ENCODE measurements at regions not wholly inside any gene's neighbourhood (a gene's known extent, or its start where the extent isn't known, plus 50 kb on each side); places are given as distances from the start of the nearest gene placed in this dataset.

GRCh38 chr1:59028048-59028447, 244.2 kb upstream of the JUN start:
- DNase-seq (ENCODE audit: low read depth) (no peak), FAIRE-seq (no peak)
- Histone ChIP-seq H3K36me3 (ENCODE audit: insufficient read depth, low read length) (no peaks in the 10 kb centered on the region), H3K4me3 (ENCODE audit: insufficient read depth, low read depth, low read length) (no peak overlapping the region), H2AFZ (ENCODE audit: low read depth, low read length) (no peak overlapping the region), H3K4me2 (ENCODE audit: low read length) (no peak overlapping the region), H3K27ac (ENCODE audit: low read depth, low read length) (no peak overlapping the region), H3K79me2 (ENCODE audit: insufficient read depth, low read length) (no peaks in the 10 kb centered on the region), H4K20me1 (ENCODE audit: insufficient read depth, low read length) (no peaks in the 10 kb centered on the region), H3K9me3 (ENCODE audit: insufficient read depth, low read depth, low read length) (no peaks in the 10 kb centered on the region), H3K9ac (ENCODE audit: low read length) (no peak overlapping the region), H3K27me3 (ENCODE audit: insufficient read depth, low read length) (no peaks in the 10 kb centered on the region), H3K4me1 (ENCODE audit: insufficient read depth, low read length) (peaks cover 32% of the 10 kb centered on the region)
- Mint-ChIP-seq H3K36me3 (ENCODE audit: low read depth, unreplicated experiment) (peaks cover 3% of the 10 kb centered on the region), H3K4me3 (ENCODE audit: unreplicated experiment) (no peak overlapping the region), H3K9me3 (ENCODE audit: unreplicated experiment) (no peaks in the 10 kb centered on the region), H3K4me1 (ENCODE audit: low read depth, unreplicated experiment) (peaks cover 21% of the 10 kb centered on the region), H3K27me3 (ENCODE audit: low read depth, unreplicated experiment) (no peaks in the 10 kb centered on the region), H3K27ac (ENCODE audit: unreplicated experiment) (no peak overlapping the region)
- TF ChIP-seq, protein P1, sequence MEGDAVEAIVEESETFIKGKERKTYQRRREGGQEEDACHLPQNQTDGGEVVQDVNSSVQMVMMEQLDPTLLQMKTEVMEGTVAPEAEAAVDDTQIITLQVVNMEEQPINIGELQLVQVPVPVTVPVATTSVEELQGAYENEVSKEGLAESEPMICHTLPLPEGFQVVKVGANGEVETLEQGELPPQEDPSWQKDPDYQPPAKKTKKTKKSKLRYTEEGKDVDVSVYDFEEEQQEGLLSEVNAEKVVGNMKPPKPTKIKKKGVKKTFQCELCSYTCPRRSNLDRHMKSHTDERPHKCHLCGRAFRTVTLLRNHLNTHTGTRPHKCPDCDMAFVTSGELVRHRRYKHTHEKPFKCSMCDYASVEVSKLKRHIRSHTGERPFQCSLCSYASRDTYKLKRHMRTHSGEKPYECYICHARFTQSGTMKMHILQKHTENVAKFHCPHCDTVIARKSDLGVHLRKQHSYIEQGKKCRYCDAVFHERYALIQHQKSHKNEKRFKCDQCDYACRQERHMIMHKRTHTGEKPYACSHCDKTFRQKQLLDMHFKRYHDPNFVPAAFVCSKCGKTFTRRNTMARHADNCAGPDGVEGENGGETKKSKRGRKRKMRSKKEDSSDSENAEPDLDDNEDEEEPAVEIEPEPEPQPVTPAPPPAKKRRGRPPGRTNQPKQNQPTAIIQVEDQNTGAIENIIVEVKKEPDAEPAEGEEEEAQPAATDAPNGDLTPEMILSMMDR (IDR thresholded peaks at IDR 0.05; ENCODE audit: insufficient read depth, low read depth, low read length), result no peak
- TF ChIP-seq EZH2 (IDR thresholded peaks at IDR 0.05; ENCODE audit: insufficient read depth, low read length), result no peak

DNA sequence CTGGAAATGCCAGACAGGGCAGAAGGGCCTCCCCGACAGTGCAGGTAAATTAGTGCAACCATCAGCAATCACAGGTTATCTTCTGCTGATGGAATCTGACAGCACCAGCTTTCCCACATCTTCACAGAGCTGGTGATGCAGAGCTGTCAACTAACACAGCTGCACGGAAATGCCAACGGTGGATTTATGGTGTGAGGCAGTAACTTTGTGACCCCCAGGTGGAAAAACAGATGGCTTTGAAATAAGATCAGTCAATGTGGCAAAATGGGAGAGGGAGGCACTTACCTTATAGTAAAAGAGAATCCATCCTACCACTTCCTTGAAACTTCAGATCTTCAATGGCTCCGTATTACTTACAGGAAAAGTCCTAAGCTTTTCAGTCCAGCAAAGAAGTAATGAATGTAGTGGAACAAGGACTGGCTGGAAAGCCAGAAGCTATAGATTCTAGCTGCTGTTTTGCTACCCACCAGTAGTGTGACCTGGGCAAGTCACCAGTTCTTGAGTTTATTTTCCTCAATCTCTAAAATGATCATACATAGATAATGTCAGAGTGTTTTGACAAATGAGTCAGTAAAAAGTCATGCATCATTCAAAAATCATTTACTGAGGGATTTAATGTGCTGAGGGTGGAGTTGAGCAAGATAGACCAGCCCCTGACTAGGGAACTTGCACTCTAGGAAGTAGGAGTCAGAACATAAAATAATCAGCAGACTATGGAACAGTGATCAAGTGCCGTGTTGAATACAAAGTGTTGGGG, 245.7 kb upstream of the JUN start:
- no peaks in the 10 kb centered on the region for H3K36me3 ChIP-seq (ENCODE audit: insufficient read depth, low read length)
- H3K27me3 Mint-ChIP-seq (ENCODE audit: low read depth, unreplicated experiment), result no peaks in the 10 kb centered on the region
- H2AFZ ChIP-seq (ENCODE audit: low read depth, low read length), result no peak overlapping the region
- DNase-seq (ENCODE audit: low read depth), result no peak
- H3K27ac ChIP-seq (ENCODE audit: low read depth, low read length), result no peak overlapping the region
- no peak overlapping the region for H3K4me2 ChIP-seq (ENCODE audit: low read length)
- TF ChIP-seq, protein P1 (IDR thresholded peaks at IDR 0.05; ENCODE audit: insufficient read depth, low read depth, low read length), result no peak
- no peak for TF ChIP-seq EZH2 (IDR thresholded peaks at IDR 0.05; ENCODE audit: insufficient read depth, low read length)
- H3K4me1 ChIP-seq (ENCODE audit: insufficient read depth, low read length), result peaks cover 32% of the 10 kb centered on the region
- no peaks in the 10 kb centered on the region for H4K20me1 ChIP-seq (ENCODE audit: insufficient read depth, low read length)
- H3K9ac ChIP-seq (ENCODE audit: low read length), result no peak overlapping the region
- H3K27me3 ChIP-seq (ENCODE audit: insufficient read depth, low read length), result no peaks in the 10 kb centered on the region
- peaks cover 4% of the 10 kb centered on the region for H3K36me3 Mint-ChIP-seq (ENCODE audit: low read depth, unreplicated experiment)
- H3K27ac Mint-ChIP-seq (ENCODE audit: unreplicated experiment), result no peak overlapping the region
- no peak overlapping the region for H3K4me3 Mint-ChIP-seq (ENCODE audit: unreplicated experiment)
- H3K79me2 ChIP-seq (ENCODE audit: insufficient read depth, low read length), result no peaks in the 10 kb centered on the region
- no peak for FAIRE-seq
- H3K4me3 ChIP-seq (ENCODE audit: insufficient read depth, low read depth, low read length), result no peak overlapping the region
- H3K9me3 Mint-ChIP-seq (ENCODE audit: unreplicated experiment), result no peaks in the 10 kb centered on the region
- H3K9me3 ChIP-seq (ENCODE audit: insufficient read depth, low read depth, low read length), result no peaks in the 10 kb centered on the region
- peaks cover 20% of the 10 kb centered on the region for H3K4me1 Mint-ChIP-seq (ENCODE audit: low read depth, unreplicated experiment)

DNA sequence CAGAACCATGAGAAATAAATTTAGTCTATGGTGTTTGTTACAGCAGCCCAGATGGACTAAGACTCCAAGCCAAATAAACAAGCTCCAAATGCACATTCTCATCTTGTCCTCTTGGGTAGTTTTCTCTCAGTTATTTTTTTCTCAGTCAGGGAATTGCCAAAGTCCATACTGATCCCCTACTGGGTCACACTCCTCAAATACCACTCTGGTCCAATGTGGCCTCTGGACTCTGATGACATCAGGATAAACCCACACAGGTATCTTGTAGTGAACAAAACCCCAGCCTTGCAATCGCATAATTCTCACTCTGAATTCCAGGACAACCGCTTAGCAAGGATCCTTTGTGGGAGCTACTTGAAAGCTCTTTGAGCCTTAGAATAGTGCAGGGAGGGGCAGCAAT, 248.4 kb upstream of the JUN start:
- Histone ChIP-seq H3K4me1 (ENCODE audit: insufficient read depth, low read length) (peaks cover 10% of the 10 kb centered on the region), H3K9me3 (ENCODE audit: insufficient read depth, low read depth, low read length) (no peaks in the 10 kb centered on the region), H3K27me3 (ENCODE audit: insufficient read depth, low read length) (no peaks in the 10 kb centered on the region), H3K79me2 (ENCODE audit: insufficient read depth, low read length) (no peaks in the 10 kb centered on the region), H3K9ac (ENCODE audit: low read length) (no peak overlapping the region), H3K4me2 (ENCODE audit: low read length) (no peak overlapping the region), H3K36me3 (ENCODE audit: insufficient read depth, low read length) (no peaks in the 10 kb centered on the region), H2AFZ (ENCODE audit: low read depth, low read length) (no peak overlapping the region), H4K20me1 (ENCODE audit: insufficient read depth, low read length) (no peaks in the 10 kb centered on the region), H3K27ac (ENCODE audit: low read depth, low read length) (no peak overlapping the region), H3K4me3 (ENCODE audit: insufficient read depth, low read depth, low read length) (no peak overlapping the region)
- no peaks in the 10 kb centered on the region for H3K27me3 Mint-ChIP-seq (ENCODE audit: low read depth, unreplicated experiment)
- H3K9me3 Mint-ChIP-seq (ENCODE audit: unreplicated experiment), result peaks cover 7% of the 10 kb centered on the region
- no peak for FAIRE-seq
- no peak overlapping the region for H3K4me3 Mint-ChIP-seq (ENCODE audit: unreplicated experiment)
- no peak overlapping the region for H3K27ac Mint-ChIP-seq (ENCODE audit: unreplicated experiment)
- no peaks in the 10 kb centered on the region for H3K4me1 Mint-ChIP-seq (ENCODE audit: low read depth, unreplicated experiment)
- TF ChIP-seq, protein P1 (IDR thresholded peaks at IDR 0.05; ENCODE audit: insufficient read depth, low read depth, low read length), result no peak
- no peak for TF ChIP-seq EZH2 (IDR thresholded peaks at IDR 0.05; ENCODE audit: insufficient read depth, low read length)
- H3K36me3 Mint-ChIP-seq (ENCODE audit: low read depth, unreplicated experiment), result peaks cover 4% of the 10 kb centered on the region
- DNase-seq (ENCODE audit: low read depth), result no peak

Measured in astrocyte (in vitro differentiated cells and primary cell).